Stomach (tissue), 4 donors: ENCODE measurements at regions not wholly inside any gene's neighbourhood (a gene's known extent, or its start where the extent isn't known, plus 50 kb on each side); places are given as distances from the start of the nearest gene placed in this dataset.

ENCODE experiments used
- CTCF ChIP-seq, 7 experiments: fragments of 450-650 bp in 4 of 7; fragments of 200-600 bp in 3 of 7; sonication (generic) in 3 of 7; IDR thresholded peaks; one replicate each; pipeline ENCODE4 v1.5.1; 2016 to 2019; ENCODE audit warnings: antibody characterized with exemption in 7 of 7, control low read depth in 2 of 7, mild to moderate bottlenecking in 1 of 7
- POLR2AphosphoS5 ChIP-seq, 3 donors: sonication (generic); formaldehyde crosslinking; IDR thresholded peaks; one replicate each; pipeline ENCODE4 v1.6.1; 2016; ENCODE audit warnings: antibody characterized with exemption in 3 of 3

DNA sequence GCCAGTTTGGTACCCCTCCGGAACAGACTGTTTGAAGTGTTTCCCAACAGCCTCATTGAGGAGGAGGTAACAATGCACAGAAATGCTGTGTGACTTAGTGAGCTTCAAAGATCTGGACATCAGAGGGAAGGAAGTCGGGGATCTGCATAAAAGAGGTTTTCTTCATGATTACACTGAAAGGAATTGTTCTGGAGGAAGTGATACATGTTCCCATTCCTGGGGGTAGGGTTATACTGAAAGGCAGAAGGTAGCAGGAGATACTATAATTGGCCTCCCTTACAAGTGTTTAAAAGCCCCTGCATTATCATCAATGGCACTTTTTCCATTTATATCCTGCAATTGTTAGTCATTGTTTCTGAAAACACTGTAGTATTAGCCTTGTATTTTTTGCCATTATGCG lies 94.0 kb upstream of the DKK2 start:
- no peak for TF ChIP-seq CTCF (IDR thresholded peaks at IDR 0.05)
- no peak for TF ChIP-seq POLR2AphosphoS5 (IDR thresholded peaks at IDR 0.05)
